HepG2 (cell line): ENCODE measurements at regions not wholly inside any gene's neighbourhood (a gene's known extent, or its start where the extent isn't known, plus 50 kb on each side); places are given as distances from the start of the nearest gene placed in this dataset.

Experiments
- ATAC-seq: fragments of 200-7000 bp; cut with Tn5 transposase; 3 replicates; pipeline ENCODE4 v1.9.1; 2020; ENCODE audit warnings: mild to moderate bottlenecking, moderate library complexity
- BruUV-seq: library from RNA; stranded (reverse); fragments of 400-500 nt; replicated peaks from 2 replicates; lab custom pipeline; 2021; lab: Mats Ljungman, UMichigan
- CTCF ChIA-PET: fragments of 300-600 bp; formaldehyde crosslinking; extraction: SDS; loops from one replicate; lab custom pipeline; 2021; ENCODE audit warnings: low total read pairs, inconsistent platforms, low intra/inter-chr PET ratio; lab: Yijun Ruan, JAX
- POLR2A ChIA-PET: fragments of 350-600 bp; sonication (Branson Sonifier 250); formaldehyde crosslinking; loops from one replicate; lab custom pipeline; 2020; ENCODE audit warnings: antibody characterized with exemption, inconsistent platforms; lab: Yijun Ruan, JAX
- DNase-seq: peaks from one replicate; pipeline ENCODE4 v3.0.0-alpha.2; 2015; ENCODE audit warnings: low spot score
- FAIRE-seq: peaks from 3 replicates; lab custom pipeline; 2011; peaks lifted over from hg19 to GRCh38; lab: Jason Lieb, UNC
- H2AFZ ChIP-seq: one replicate; pipeline ENCODE4 v1.6.1; 2011; ENCODE audit warnings: low read length, inconsistent platforms
- H3K27ac ChIP-seq: fragments of 300-600 bp; 3 replicates; pipeline ENCODE4 v1.8.0; 2011; ENCODE audit warnings: mixed run types, mild to moderate bottlenecking, mixed read lengths, low read length, inconsistent platforms; ENCODE audit not compliant: insufficient read depth; ENCODE audit errors: extremely low read length
- H3K27me3 ChIP-seq, 2 experiments: fragments of 200-600 bp in 1 of 2; 2 replicates in 1 of 2; 3 replicates in 1 of 2; pipeline versions ENCODE4 v1.6.0 to v1.8.0; 2011; ENCODE audit warnings: low read length in 2 of 2, mild to moderate bottlenecking in 2 of 2, moderate library complexity in 2 of 2, inconsistent platforms in 1 of 2; ENCODE audit not compliant: insufficient read depth in 2 of 2, control insufficient read depth in 1 of 2
- H3K36me3 ChIP-seq, 2 experiments: fragments of 200-600 bp in 1 of 2; replicated peaks in 1 of 2; 2 replicates in 1 of 2; 3 replicates in 1 of 2; pipeline versions ENCODE4 v1.5.1 to v1.8.0; 2011; ENCODE audit warnings: low read length in 2 of 2, inconsistent platforms in 1 of 2; ENCODE audit not compliant: insufficient read depth in 2 of 2, control insufficient read depth in 1 of 2
- H3K4me1 ChIP-seq: 2 replicates; pipeline ENCODE4 v1.5.1; 2012; ENCODE audit warnings: low read length, inconsistent platforms; ENCODE audit not compliant: insufficient read depth
- H3K4me2 ChIP-seq: 2 replicates; pipeline ENCODE4 v1.6.0; 2011; ENCODE audit warnings: low read depth, low read length, inconsistent platforms
- H3K4me3 ChIP-seq, 3 experiments: fragments of 200-600 bp in 1 of 3; sonication (generic), shearing (Covaris generic) in 1 of 3; replicated peaks in 1 of 3; 2 replicates each; pipeline ENCODE4 v1.5.1; 2011 to 2016; ENCODE audit warnings: low read length in 3 of 3, inconsistent platforms in 2 of 3, low read depth in 2 of 3, mild to moderate bottlenecking in 2 of 3, control low read depth in 1 of 3, mixed read lengths in 1 of 3; ENCODE audit not compliant: insufficient read depth in 1 of 3
- H3K79me2 ChIP-seq: one replicate; pipeline ENCODE4 v1.6.1; 2011; ENCODE audit warnings: low read length, inconsistent platforms; ENCODE audit not compliant: insufficient read depth
- H3K9ac ChIP-seq: 2 replicates; pipeline ENCODE4 v1.6.0; 2011; ENCODE audit warnings: mild to moderate bottlenecking, low read depth, low read length, inconsistent platforms; ENCODE audit not compliant: insufficient read depth
- H3K9me3 ChIP-seq: 2 replicates; pipeline ENCODE4 v1.5.1; 2012; ENCODE audit warnings: mild to moderate bottlenecking, low read length
- H4K20me1 ChIP-seq: 2 replicates; pipeline ENCODE4 v1.6.0; 2011; ENCODE audit warnings: inconsistent platforms, mild to moderate bottlenecking, low read length, moderate library complexity; ENCODE audit not compliant: insufficient read depth
- CCDC6 ChIP-seq: sonication (generic); formaldehyde crosslinking; IDR thresholded peaks from 2 replicates; pipeline ENCODE4 v1.8.1; 2022; ENCODE audit warnings: mild to moderate bottlenecking, missing genetic modification reagents, moderate library complexity
- CREB1 ChIP-seq, 2 experiments: fragments of 450-650 bp in 1 of 2; IDR thresholded peaks; 2 replicates each; pipeline ENCODE4 v1.6.1; 2016 to 2017; ENCODE audit warnings: control low read depth in 1 of 2, mild to moderate bottlenecking in 1 of 2, missing compliant biosample characterization in 1 of 2, missing genetic modification characterization in 1 of 2
- HNRNPUL1 ChIP-seq: fragments of 200-400 bp; formaldehyde crosslinking; IDR thresholded peaks from 2 replicates; pipeline ENCODE4 v1.6.1; 2017; ENCODE audit warnings: low read depth, mild to moderate bottlenecking, low read length, moderate library complexity
- MIER3 ChIP-seq: IDR thresholded peaks from 2 replicates; pipeline ENCODE4 v1.6.1; 2016; ENCODE audit warnings: missing compliant biosample characterization, borderline replicate concordance
- MYC ChIP-seq: sonication (generic); formaldehyde crosslinking; IDR thresholded peaks from 2 replicates; pipeline ENCODE4 v1.9.0; 2021; ENCODE audit warnings: missing genetic modification reagents, borderline replicate concordance
- REL ChIP-seq: sonication (generic); formaldehyde crosslinking; conservative IDR thresholded peaks from 2 replicates; pipeline ENCODE4 v1.8.0; 2022; ENCODE audit warnings: mild to moderate bottlenecking, missing genetic modification reagents, moderate library complexity
- SRF ChIP-seq: IDR thresholded peaks from 2 replicates; pipeline ENCODE4 v1.6.1; 2011; ENCODE audit warnings: mild to moderate bottlenecking, low read depth, low read length, moderate library complexity
- ZBTB40 ChIP-seq, 2 experiments: fragments of 450-650 bp in 1 of 2; sonication (generic) in 1 of 2; formaldehyde crosslinking in 1 of 2; IDR thresholded peaks; 2 replicates each; pipeline versions ENCODE4 v1.6.1 to v1.8.0; 2016 to 2022; ENCODE audit warnings: antibody characterized with exemption in 1 of 2, mild to moderate bottlenecking in 1 of 2, missing genetic modification reagents in 1 of 2
- ZNF260 ChIP-seq: sonication (generic); formaldehyde crosslinking; IDR thresholded peaks from 2 replicates; pipeline ENCODE4 v1.4.0; 2020; ENCODE audit warnings: missing genetic modification reagents, low read depth, mild to moderate bottlenecking, borderline replicate concordance
- ZNF703 ChIP-seq: sonication (generic); formaldehyde crosslinking; IDR thresholded peaks from 2 replicates; pipeline ENCODE4 v1.5.1; 2020; ENCODE audit warnings: missing genetic modification reagents, mild to moderate bottlenecking, moderate library complexity, borderline replicate concordance
- ZNF773 ChIP-seq: sonication (generic); formaldehyde crosslinking; IDR thresholded peaks from 2 replicates; pipeline ENCODE4 v1.4.0; 2020; ENCODE audit warnings: missing genetic modification reagents, borderline replicate concordance
- WGBS: methylation state at CpG from one replicate; pipeline ENCODE4 v1.1.6; 2017; ENCODE audit warnings: low lambda C conversion rate; 5-methylcytosine and 5-hydroxymethylcytosine counted together
- in situ Hi-C: cut with HindIII; loops from 2 replicates; pipeline ENCODE4 v1.10.0; 2017; ENCODE audit warnings: low pct_unique_long_range_greater_than_20kb; ENCODE audit not compliant: extremely low pct_ligation_motif_present
- intact Hi-C: fragments of 100-400 bp; cut with micrococcal nuclease; formaldehyde crosslinking; loops from one replicate; pipeline ENCODE4 v1.10.0; 2022; ENCODE audit not compliant: unreplicated experiment

DNA sequence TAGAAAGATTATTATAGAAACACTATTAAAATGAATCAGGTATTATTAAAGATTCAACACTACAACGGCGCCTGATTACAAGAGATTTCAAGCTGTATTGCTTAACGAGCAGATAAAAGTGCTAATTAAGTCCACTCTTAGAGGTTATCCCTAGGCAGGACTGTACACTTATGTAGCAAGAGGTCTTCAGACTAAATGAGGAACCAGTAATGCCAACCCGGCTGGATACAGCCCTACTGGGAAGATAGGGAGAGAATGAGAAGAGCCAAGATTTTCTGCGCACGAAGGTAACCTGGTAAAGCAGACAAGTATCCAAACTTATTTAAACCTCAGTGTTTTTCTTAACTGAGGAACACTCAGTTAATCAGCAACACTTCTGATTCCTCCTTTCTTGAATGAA lies 115.7 kb upstream of the HIVEP3 start:
- Histone ChIP-seq H3K27ac (no peak overlapping the region), H4K20me1 (no peaks in the 10 kb centered on the region), H3K79me2 (no peaks in the 10 kb centered on the region), H3K27me3 (peaks cover 2 to 28% of the 10 kb centered on the region in 2 experiments; a peak in 4 of 5 replicates), H3K4me2 (no peak overlapping the region), H3K4me1 (peaks cover 12% of the 10 kb centered on the region), H3K36me3 (no peaks in the 10 kb centered on the region), H2AFZ (no peak overlapping the region), H3K9ac (no peak overlapping the region), H3K4me3 (no peak overlapping the region), H3K9me3 (no peaks in the 10 kb centered on the region)
- FAIRE-seq (no peak), DNase-seq (no peak), ATAC-seq (no peak)
- TF ChIP-seq ZBTB40 (IDR thresholded peaks at IDR 0.05) (no peak), ZBTB40 (CRISPR knock-in tag; IDR thresholded peaks at IDR 0.05) (no peak), MIER3 (CRISPR knock-in tag) (no peak), CCDC6 (CRISPR knock-in tag) (no peak), ZNF773 (CRISPR knock-in tag) (no peak), MYC (CRISPR knock-in tag) (no peak), CREB1 (IDR thresholded peaks at IDR 0.05) (no peak), CREB1 (CRISPR knock-in tag; IDR thresholded peaks at IDR 0.05) (no peak), SRF (no peak), HNRNPUL1 (no peak), ZNF703 (no peak), REL (CRISPR knock-in tag) (no peak), ZNF260 (no peak)
- WGBS, result 47% methylated on average over 6 of the region's 6 CpGs
- in situ Hi-C loops (no loop called here), intact Hi-C loops (no loop called here)
- BruUV-seq, result no TSS peak
- ChIA-PET POLR2A (no interaction called here), CTCF (no interaction called here)
